ENCODE measurements at regions not wholly inside any gene's neighbourhood (a gene's known extent, or its start where the extent isn't known, plus 50 kb on each side); places are given as distances from the start of the nearest gene placed in this dataset.

GRCh38 chr17:77636835-77637817 is 321.4 kb upstream of the TNRC6C start:
- TF ChIP-seq CTCF (conservative IDR thresholded peaks at IDR 0.05 in 1 of 2, IDR thresholded peaks at IDR 0.05 in 1 of 2; ENCODE audit: low read depth in 1 of 2, low read length in 2 of 2): no peak
- no peak for TF ChIP-seq EZH2 (IDR thresholded peaks at IDR 0.05; ENCODE audit: low read length, missing control alignments)
